Lower leg skin (tissue), 4 donors: ENCODE measurements at regions not wholly inside any gene's neighbourhood (a gene's known extent, or its start where the extent isn't known, plus 50 kb on each side); places are given as distances from the start of the nearest gene placed in this dataset.

Source experiments
- DNase-seq, 2 donors: peaks; one replicate each; pipeline ENCODE4 v3.0.0-alpha.2; 2019; ENCODE audit warnings: low spot score in 2 of 2
- H3K4me3 ChIP-seq: fragments of 200-600 bp; sonication (generic); 2 replicates; pipeline ENCODE4 v1.5.1; 2017; ENCODE audit warnings: mild to moderate bottlenecking, low read depth; ENCODE audit not compliant: poor library complexity, severe bottlenecking
- POLR2A ChIP-seq, 2 donors: fragments of 450-650 bp; IDR thresholded peaks; one replicate each; pipeline ENCODE4 v1.6.1; 2016 to 2017; ENCODE audit warnings: antibody characterized with exemption in 2 of 2, mild to moderate bottlenecking in 1 of 2, moderate library complexity in 1 of 2
- WGBS, 2 donors: methylation state at CpG; one replicate each; pipeline ENCODE4 v1.1.5; 2018; 5-methylcytosine and 5-hydroxymethylcytosine counted together
- intact Hi-C: fragments of 100-400 bp; cut with DNase I; formaldehyde crosslinking; loops from one replicate; pipeline ENCODE4 v1.15.0; 2023; ENCODE audit warnings: low total_unique reads
- TF ChIP-seq, protein P1 (sequence below), 3 donors: fragments of 450-650 bp; IDR thresholded peaks; one replicate each; pipeline ENCODE4 v1.5.1; 2016; ENCODE audit warnings: antibody characterized with exemption in 3 of 3, mild to moderate bottlenecking in 3 of 3, moderate library complexity in 2 of 3

DNA sequence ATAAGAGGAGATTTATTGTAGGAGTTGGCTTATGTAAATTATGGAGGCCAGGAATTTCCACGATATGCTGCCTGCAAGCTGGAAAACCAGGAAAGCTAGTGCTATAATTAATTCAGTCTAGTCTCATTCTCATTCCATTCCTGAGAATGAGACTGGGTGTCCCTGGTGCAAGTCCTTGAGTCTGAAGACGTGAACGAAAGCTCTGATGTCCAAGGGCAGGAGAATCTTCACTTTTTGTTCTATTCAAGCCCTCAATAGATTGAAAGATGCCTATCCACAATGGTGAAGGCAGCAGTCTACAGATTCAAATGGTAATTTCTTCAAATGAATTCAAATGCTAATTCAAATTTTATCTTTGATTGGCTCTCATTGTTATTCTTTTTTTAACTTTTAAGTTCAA, 851.1 kb upstream of the MGAT4C start:
- H3K4me3 ChIP-seq, result no peak overlapping the region
- intact Hi-C loops, result no loop called here
- 81 to 82% methylated on average over 3 of the region's 3 CpGs for WGBS, 2 donors
- no peak for DNase-seq
- TF ChIP-seq, protein P1, sequence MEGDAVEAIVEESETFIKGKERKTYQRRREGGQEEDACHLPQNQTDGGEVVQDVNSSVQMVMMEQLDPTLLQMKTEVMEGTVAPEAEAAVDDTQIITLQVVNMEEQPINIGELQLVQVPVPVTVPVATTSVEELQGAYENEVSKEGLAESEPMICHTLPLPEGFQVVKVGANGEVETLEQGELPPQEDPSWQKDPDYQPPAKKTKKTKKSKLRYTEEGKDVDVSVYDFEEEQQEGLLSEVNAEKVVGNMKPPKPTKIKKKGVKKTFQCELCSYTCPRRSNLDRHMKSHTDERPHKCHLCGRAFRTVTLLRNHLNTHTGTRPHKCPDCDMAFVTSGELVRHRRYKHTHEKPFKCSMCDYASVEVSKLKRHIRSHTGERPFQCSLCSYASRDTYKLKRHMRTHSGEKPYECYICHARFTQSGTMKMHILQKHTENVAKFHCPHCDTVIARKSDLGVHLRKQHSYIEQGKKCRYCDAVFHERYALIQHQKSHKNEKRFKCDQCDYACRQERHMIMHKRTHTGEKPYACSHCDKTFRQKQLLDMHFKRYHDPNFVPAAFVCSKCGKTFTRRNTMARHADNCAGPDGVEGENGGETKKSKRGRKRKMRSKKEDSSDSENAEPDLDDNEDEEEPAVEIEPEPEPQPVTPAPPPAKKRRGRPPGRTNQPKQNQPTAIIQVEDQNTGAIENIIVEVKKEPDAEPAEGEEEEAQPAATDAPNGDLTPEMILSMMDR (IDR thresholded peaks at IDR 0.05), result no peak
- no peak for TF ChIP-seq POLR2A (IDR thresholded peaks at IDR 0.05)

DNA sequence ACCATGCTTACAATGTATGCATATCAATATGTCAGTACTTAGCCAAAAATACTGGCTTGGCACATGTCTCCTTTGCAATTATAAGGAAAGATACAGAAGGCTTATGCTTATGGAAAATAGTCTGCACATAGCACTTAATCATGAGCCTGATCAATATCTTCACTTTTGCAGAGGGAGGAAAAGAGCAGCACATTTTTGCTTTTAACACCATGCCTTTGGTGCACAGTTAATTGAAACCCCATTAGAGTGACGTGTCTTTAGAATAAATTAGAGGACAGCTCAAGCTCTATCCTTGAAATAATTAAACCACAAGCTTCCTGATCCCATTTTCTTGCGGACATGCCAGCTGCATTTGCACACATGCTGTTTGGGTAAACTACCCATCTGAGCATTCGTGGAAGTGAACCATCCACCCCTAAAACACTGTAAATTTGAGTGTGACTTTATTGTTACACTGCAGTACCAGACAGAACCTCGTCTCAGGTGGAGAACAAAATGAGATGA, 839.9 kb upstream of the MGAT4C start:
- intact Hi-C loops, result no loop called here
- no peak overlapping the region for H3K4me3 ChIP-seq
- no peak for DNase-seq
- 72 to 80% methylated on average over 4 of the region's 4 CpGs for WGBS, 2 donors
- TF ChIP-seq, protein P1 (IDR thresholded peaks at IDR 0.05), result no peak

GRCh38 chr12:87094356-87094755, 838.2 kb upstream of the MGAT4C start:
- H3K4me3 ChIP-seq, result no peak overlapping the region
- intact Hi-C loops, result no loop called here
- TF ChIP-seq, protein P1 (IDR thresholded peaks at IDR 0.05), result no peak
- TF ChIP-seq POLR2A (IDR thresholded peaks at IDR 0.05), result no peak
- 84 to 90% methylated on average over 3 of the region's 3 CpGs for WGBS, 2 donors
- DNase-seq, result no peak

- WGBS, 2 donors, result 82 to 83% methylated on average over 1 of the region's 1 CpG
- no peak overlapping the region for H3K4me3 ChIP-seq
- DNase-seq, result no peak
- TF ChIP-seq, protein P1 (IDR thresholded peaks at IDR 0.05), result no peak
- TF ChIP-seq POLR2A (IDR thresholded peaks at IDR 0.05), result no peak
- intact Hi-C loops, result no loop called here
These were observed 836.2 kb upstream of the MGAT4C start for GRCh38 chr12:87092421-87092820.

GRCh38 chr12:87086118-87086891, 830.1 kb upstream of the MGAT4C start:
- intact Hi-C loops, result no loop called here
- 64% methylated on average over 3 of the region's 3 CpGs for WGBS, 2 donors
- TF ChIP-seq POLR2A (IDR thresholded peaks at IDR 0.05), result no peak
- TF ChIP-seq, protein P1 (IDR thresholded peaks at IDR 0.05), result no peak
- H3K4me3 ChIP-seq, result no peak overlapping the region
- no peak for DNase-seq

GRCh38 chr12:87085286-87085685, 829.1 kb upstream of the MGAT4C start:
- no peak overlapping the region for H3K4me3 ChIP-seq
- no peak for TF ChIP-seq POLR2A (IDR thresholded peaks at IDR 0.05)
- TF ChIP-seq, protein P1 (IDR thresholded peaks at IDR 0.05), result no peak
- no peak for DNase-seq
- intact Hi-C loops, result no loop called here
